CD4-positive, CD25-positive, alpha-beta regulatory T cell (primary cell): ENCODE measurements at regions not wholly inside any gene's neighbourhood (a gene's known extent, or its start where the extent isn't known, plus 50 kb on each side); places are given as distances from the start of the nearest gene placed in this dataset.

Experiments used
- ATAC-seq, 2 donors: fragments of 150-1000 bp; cut with Tn5 transposase; one replicate each; pipeline ENCODE4 v1.10.0; 2021; ENCODE audit warnings: low read depth in 2 of 2, moderate number of reproducible peaks in 2 of 2, moderate library complexity in 1 of 2
- DNase-seq, 3 donors: peaks; one replicate each; pipeline versions ENCODE4 v3.0.0 to v3.0.0-alpha.2; 2012 to 2022; ENCODE audit warnings: mixed read lengths in 1 of 3
- H3K27ac ChIP-seq: one replicate; pipeline ENCODE4 v1.7.0; 2013; ENCODE audit warnings: mild to moderate bottlenecking, low read length; ENCODE audit not compliant: insufficient read depth, poor library complexity, severe bottlenecking
- H3K27me3 ChIP-seq: one replicate; pipeline ENCODE4 v1.7.0; 2013; ENCODE audit warnings: low read length; ENCODE audit not compliant: control insufficient read depth, insufficient read depth
- H3K36me3 ChIP-seq: one replicate; pipeline ENCODE4 v1.7.0; 2013; ENCODE audit warnings: mild to moderate bottlenecking, low read length, moderate library complexity; ENCODE audit not compliant: control insufficient read depth, insufficient read depth
- H3K4me1 ChIP-seq: 2 replicates; pipeline ENCODE4 v1.7.0; 2013; ENCODE audit warnings: mild to moderate bottlenecking, low read length; ENCODE audit not compliant: insufficient read depth, control insufficient read depth, poor library complexity, severe bottlenecking
- H3K4me3 ChIP-seq: one replicate; pipeline ENCODE4 v1.7.0; 2013; ENCODE audit warnings: low read depth, mild to moderate bottlenecking, low read length, moderate library complexity
- H3K9me3 ChIP-seq, 2 experiments: 1 replicate in 1 of 2; 2 replicates in 1 of 2; pipeline ENCODE4 v1.7.0; 2013; ENCODE audit warnings: low read length in 2 of 2, mild to moderate bottlenecking in 1 of 2, moderate library complexity in 1 of 2; ENCODE audit not compliant: control insufficient read depth in 2 of 2
- H3K27ac Mint-ChIP-seq, 3 donors: one replicate each; pipeline ENCODE4 v1.8.0; 2020 to 2022; ENCODE audit warnings: mild to moderate bottlenecking in 3 of 3, mixed read lengths in 3 of 3, moderate library complexity in 2 of 3
- H3K27me3 Mint-ChIP-seq: one replicate; pipeline ENCODE4 v1.8.0; 2022; ENCODE audit warnings: mild to moderate bottlenecking, mixed read lengths
- H3K36me3 Mint-ChIP-seq: one replicate; pipeline ENCODE4 v1.8.0; 2020; ENCODE audit warnings: mixed read lengths
- H3K4me1 Mint-ChIP-seq, 4 donors: one replicate each; pipeline ENCODE4 v1.8.0; 2020 to 2022; ENCODE audit warnings: mixed read lengths in 4 of 4, mild to moderate bottlenecking in 1 of 4
- H3K4me3 Mint-ChIP-seq, 4 donors: one replicate each; pipeline ENCODE4 v1.8.0; 2020 to 2022; ENCODE audit warnings: mild to moderate bottlenecking in 4 of 4, mixed read lengths in 4 of 4, moderate library complexity in 3 of 4
- H3K9me3 Mint-ChIP-seq, 7 donors: one replicate each; pipeline ENCODE4 v1.8.0; 2020 to 2022; ENCODE audit warnings: mixed read lengths in 7 of 7, mild to moderate bottlenecking in 3 of 7, moderate library complexity in 2 of 7

DNA sequence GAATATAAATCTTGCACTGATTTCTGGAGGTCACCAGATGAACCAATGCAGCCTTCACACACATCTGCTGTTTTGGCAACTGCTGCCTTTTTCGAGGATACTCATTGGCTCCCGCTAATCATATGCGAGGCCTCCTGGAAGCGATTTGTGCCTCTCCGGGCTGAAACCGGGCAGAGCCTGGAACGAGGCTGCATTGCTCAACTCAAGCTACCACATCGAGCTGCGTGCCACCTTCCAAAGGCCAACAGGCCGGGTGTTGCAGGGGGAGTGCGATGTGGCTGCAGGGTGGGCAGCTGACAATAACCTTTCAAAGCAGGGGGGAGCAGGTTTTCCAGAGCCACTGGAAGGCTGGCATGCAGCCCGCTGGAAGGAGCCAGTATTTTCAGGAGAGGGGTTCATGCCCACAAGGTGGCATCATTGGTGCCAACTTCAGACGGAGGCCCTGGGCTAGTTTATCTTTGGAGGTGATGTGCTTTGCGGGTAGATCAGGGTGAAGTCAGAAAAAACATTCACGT is 122.6 kb upstream of the IFNGR1 start:
- no peaks in the 10 kb centered on the region for H3K36me3 ChIP-seq
- peaks cover 16% of the 10 kb centered on the region for H3K4me1 ChIP-seq
- H3K27ac Mint-ChIP-seq, result no peak overlapping the region
- peaks cover 26% of the 10 kb centered on the region for H3K27me3 Mint-ChIP-seq
- peaks cover 9 to 30% (median 20%) of the 10 kb centered on the region in 4 donors for H3K4me1 Mint-ChIP-seq
- no peaks in the 10 kb centered on the region for H3K9me3 Mint-ChIP-seq
- no peaks in the 10 kb centered on the region for H3K36me3 Mint-ChIP-seq
- H3K27ac ChIP-seq, result no peak overlapping the region
- peak overlapping the region; percentile 92 for H3K4me3 ChIP-seq
- H3K9me3 ChIP-seq, result no peaks in the 10 kb centered on the region
- H3K4me3 Mint-ChIP-seq, result peak overlapping the region in 3 of 4 donors; percentile 31 to 78 (median 46)
- ATAC-seq (peak; percentile 67 to 68), DNase-seq (peak; percentile 35 to 78 (median 64))
- H3K27me3 ChIP-seq, result peaks cover 11% of the 10 kb centered on the region

DNA sequence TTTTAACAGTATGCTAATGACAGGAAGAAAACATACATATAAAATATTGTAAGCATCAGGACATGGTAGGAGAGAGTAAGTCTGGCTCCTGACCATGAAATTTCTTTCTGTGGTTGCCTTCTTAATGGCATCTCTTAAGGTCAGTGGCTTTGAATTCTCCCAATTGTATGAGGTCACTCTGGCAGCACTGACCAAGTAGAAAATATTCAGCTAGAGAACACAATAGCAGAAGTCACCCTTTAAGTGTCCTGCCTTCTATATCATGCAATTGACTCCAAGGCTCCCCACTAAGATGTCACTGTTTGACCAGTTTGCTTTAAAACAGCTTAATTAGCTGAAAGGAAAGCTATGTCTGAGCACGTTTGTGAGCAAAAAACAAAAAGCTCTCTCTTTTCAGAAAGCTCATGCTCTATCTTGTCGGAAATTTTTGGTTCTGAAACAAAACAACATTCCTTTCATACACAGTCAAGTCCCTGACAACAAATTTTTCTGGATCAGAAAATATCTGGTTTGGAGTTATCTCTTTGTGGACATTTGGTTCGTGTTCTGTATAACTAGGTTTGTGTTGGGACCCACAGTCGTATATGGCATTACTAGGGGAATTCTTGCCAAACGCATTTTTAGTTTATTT is 120.9 kb upstream of the IFNGR1 start:
- H3K27ac ChIP-seq, result no peak overlapping the region
- ATAC-seq (no peak), DNase-seq (no peak)
- Mint-ChIP-seq H3K36me3 (no peaks in the 10 kb centered on the region), H3K27me3 (peaks cover 34% of the 10 kb centered on the region), H3K4me1 (peaks cover 9 to 30% (median 20%) of the 10 kb centered on the region in 4 donors), H3K27ac (no peak overlapping the region), H3K4me3 (peak overlapping the region in 1 of 4 donors; percentile 78), H3K9me3 (no peaks in the 10 kb centered on the region)
- peaks cover 14% of the 10 kb centered on the region for H3K27me3 ChIP-seq
- H3K9me3 ChIP-seq, result no peaks in the 10 kb centered on the region
- H3K36me3 ChIP-seq, result no peaks in the 10 kb centered on the region
- H3K4me1 ChIP-seq, result peaks cover 16% of the 10 kb centered on the region
- no peak overlapping the region for H3K4me3 ChIP-seq

- H3K4me1 ChIP-seq, result no peaks in the 10 kb centered on the region
- no peak overlapping the region for H3K27ac Mint-ChIP-seq
- H3K4me3 Mint-ChIP-seq, result no peak overlapping the region
- no peak for ATAC-seq
- no peak overlapping the region for H3K27ac ChIP-seq
- H3K4me1 Mint-ChIP-seq, result peaks cover 0 to 5% (median 0%) of the 10 kb centered on the region in 4 donors
- H3K9me3 Mint-ChIP-seq, result peaks cover 0 to 1% (median 0%) of the 10 kb centered on the region in 7 donors
- no peaks in the 10 kb centered on the region for H3K9me3 ChIP-seq
- no peaks in the 10 kb centered on the region for H3K36me3 ChIP-seq
- DNase-seq, result no peak
- peaks cover 65% of the 10 kb centered on the region for H3K27me3 Mint-ChIP-seq
- no peaks in the 10 kb centered on the region for H3K36me3 Mint-ChIP-seq
- no peak overlapping the region for H3K4me3 ChIP-seq
- H3K27me3 ChIP-seq, result peaks cover 33% of the 10 kb centered on the region
Measured at GRCh38 chr6:137334884-137335283, 115.7 kb upstream of the IFNGR1 start.

- H3K9me3 Mint-ChIP-seq, result peaks cover 0 to 1% (median 0%) of the 10 kb centered on the region in 7 donors
- Histone ChIP-seq H3K27ac (no peak overlapping the region), H3K27me3 (peaks cover 31% of the 10 kb centered on the region), H3K36me3 (no peaks in the 10 kb centered on the region), H3K4me1 (no peaks in the 10 kb centered on the region), H3K9me3 (no peaks in the 10 kb centered on the region), H3K4me3 (no peak overlapping the region)
- no peak for ATAC-seq
- no peaks in the 10 kb centered on the region for H3K36me3 Mint-ChIP-seq
- peaks cover 65% of the 10 kb centered on the region for H3K27me3 Mint-ChIP-seq
- H3K4me1 Mint-ChIP-seq, result peaks cover 0 to 5% (median 0%) of the 10 kb centered on the region in 4 donors
- no peak overlapping the region for H3K4me3 Mint-ChIP-seq
- DNase-seq, result no peak
- H3K27ac Mint-ChIP-seq, result no peak overlapping the region
Measured at GRCh38 chr6:137334094-137334493, 114.9 kb upstream of the IFNGR1 start.

- Histone ChIP-seq H3K4me1 (no peaks in the 10 kb centered on the region), H3K36me3 (no peaks in the 10 kb centered on the region), H3K27ac (no peak overlapping the region), H3K9me3 (no peaks in the 10 kb centered on the region), H3K4me3 (no peak overlapping the region), H3K27me3 (peaks cover 22% of the 10 kb centered on the region)
- H3K4me1 Mint-ChIP-seq, result peaks cover 0 to 5% (median 0%) of the 10 kb centered on the region in 4 donors
- H3K36me3 Mint-ChIP-seq, result no peaks in the 10 kb centered on the region
- no peak overlapping the region for H3K27ac Mint-ChIP-seq
- ATAC-seq, result no peak
- DNase-seq, result no peak
- H3K9me3 Mint-ChIP-seq, result peaks cover 0 to 1% (median 0%) of the 10 kb centered on the region in 7 donors
- H3K4me3 Mint-ChIP-seq, result no peak overlapping the region
- H3K27me3 Mint-ChIP-seq, result peaks cover 59% of the 10 kb centered on the region
Measured at GRCh38 chr6:137332637-137333280, 113.6 kb upstream of the IFNGR1 start.

DNA sequence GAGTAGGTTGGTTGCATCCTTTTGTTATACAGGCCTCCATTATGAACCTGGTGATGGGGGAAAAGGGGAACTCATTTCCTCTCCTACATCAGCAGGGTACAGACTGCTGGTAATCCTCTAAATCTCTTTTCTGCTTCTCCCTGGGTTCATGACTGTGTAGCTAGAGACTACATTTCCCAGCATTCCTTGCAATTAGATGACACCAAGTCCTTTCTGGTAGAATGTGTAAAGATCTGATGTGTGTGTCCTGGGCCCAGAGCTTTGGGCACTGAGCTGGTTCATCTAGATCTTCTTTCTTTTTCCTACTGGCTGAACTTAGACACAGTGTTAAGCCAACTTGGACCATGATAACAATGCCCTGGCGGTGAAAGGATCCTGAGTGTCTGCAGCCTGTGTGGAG is 104.7 kb upstream of the IFNGR1 start:
- Histone ChIP-seq H3K27me3 (peaks cover 3% of the 10 kb centered on the region), H3K36me3 (no peaks in the 10 kb centered on the region), H3K4me3 (no peak overlapping the region), H3K4me1 (no peaks in the 10 kb centered on the region), H3K9me3 (no peaks in the 10 kb centered on the region), H3K27ac (no peak overlapping the region)
- Mint-ChIP-seq H3K4me3 (no peak overlapping the region), H3K4me1 (no peaks in the 10 kb centered on the region), H3K27me3 (peaks cover 22% of the 10 kb centered on the region), H3K36me3 (no peaks in the 10 kb centered on the region), H3K9me3 (peaks cover 0 to 2% (median 0%) of the 10 kb centered on the region in 7 donors), H3K27ac (no peak overlapping the region)
- DNase-seq, result peak in 1 of 3 donors; percentile 24
- no peak for ATAC-seq

DNA sequence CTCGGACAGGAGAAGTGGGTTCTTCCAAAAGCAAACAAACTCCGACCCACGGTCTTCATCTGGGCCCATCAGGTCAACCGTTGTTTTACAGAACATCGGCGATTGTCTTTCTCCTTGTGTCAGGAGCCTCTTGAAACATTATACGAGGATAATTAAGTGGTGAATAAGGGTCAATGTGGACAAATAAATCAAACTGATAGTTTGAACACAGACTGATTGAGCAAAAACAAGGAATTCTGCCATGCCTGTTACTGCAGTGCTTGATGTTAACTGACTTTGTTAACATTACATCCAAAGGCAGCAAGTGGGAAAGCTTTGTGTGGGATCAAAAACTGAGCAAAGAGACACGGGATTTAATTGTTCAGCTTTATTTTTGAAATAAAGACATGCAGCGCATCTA is 101.1 kb upstream of the IFNGR1 start:
- H3K9me3 ChIP-seq, result no peaks in the 10 kb centered on the region
- H3K4me3 ChIP-seq, result no peak overlapping the region
- DNase-seq (no peak), ATAC-seq (no peak)
- Mint-ChIP-seq H3K36me3 (no peaks in the 10 kb centered on the region), H3K4me3 (no peak overlapping the region), H3K27me3 (peaks cover 41% of the 10 kb centered on the region), H3K9me3 (no peaks in the 10 kb centered on the region), H3K27ac (no peak overlapping the region), H3K4me1 (no peaks in the 10 kb centered on the region)
- no peaks in the 10 kb centered on the region for H3K4me1 ChIP-seq
- H3K36me3 ChIP-seq, result no peaks in the 10 kb centered on the region
- H3K27ac ChIP-seq, result no peak overlapping the region
- peaks cover 11% of the 10 kb centered on the region for H3K27me3 ChIP-seq
